GM18861 (cell line): ENCODE measurements at regions not wholly inside any gene's neighbourhood (a gene's known extent, or its start where the extent isn't known, plus 50 kb on each side); places are given as distances from the start of the nearest gene placed in this dataset.
A peak's percentile ranks its signal among the peaks of the same experiment; 100 is the strongest.

Source experiments
- ATAC-seq: cut with Tn5 transposase; IDR thresholded peaks from one replicate; pipeline ENCODE4 v1.9.1; 2021; ENCODE audit not compliant: unreplicated experiment

- ATAC-seq = no peak
These were observed 1518.1 kb upstream of the ZEB2 start for GRCh38 chr2:146038014-146038413.

GRCh38 chr2:146037334-146037870 lies 1517.5 kb upstream of the ZEB2 start:
- ATAC-seq = no peak

DNA sequence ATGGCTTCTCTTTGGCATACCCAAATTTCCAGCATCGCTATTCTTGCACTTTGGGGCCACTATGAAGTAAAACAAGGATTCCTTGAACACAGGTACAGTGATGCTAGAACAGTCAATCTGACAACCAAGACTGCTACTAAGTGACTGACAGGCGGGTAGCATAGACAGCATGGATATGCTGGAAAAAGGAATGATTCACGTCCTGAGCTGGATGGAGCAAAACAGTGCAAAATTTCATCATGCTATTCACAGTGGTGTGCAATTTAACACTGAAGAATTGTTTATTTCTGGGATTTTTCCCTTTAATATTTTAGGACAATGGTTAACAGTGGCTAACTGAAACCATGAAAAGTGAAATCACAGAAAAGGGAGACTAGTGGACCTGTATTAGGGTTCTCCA lies 1511.2 kb upstream of the ZEB2 start:
- ATAC-seq = no peak

- no peak for ATAC-seq
These were observed 1507.2 kb upstream of the ZEB2 start for GRCh38 chr2:146027156-146027555.

DNA sequence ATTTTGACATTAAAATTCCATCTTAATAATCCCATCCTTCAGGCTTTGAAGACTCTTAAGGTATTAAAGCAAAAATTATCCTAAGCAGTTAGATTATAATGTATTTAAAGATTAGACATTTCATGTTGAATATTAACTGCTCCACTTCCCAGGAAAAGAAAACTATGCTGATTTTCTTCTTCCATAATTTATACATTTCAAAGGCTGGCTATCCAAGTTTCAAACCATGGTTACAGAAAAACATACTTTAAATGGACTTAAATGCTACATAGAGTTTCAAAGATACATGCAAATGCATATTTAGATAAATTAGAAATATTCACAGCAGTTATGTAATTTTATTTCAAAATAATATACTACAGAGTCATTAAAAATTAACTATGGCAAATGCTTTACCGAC lies 1505.6 kb upstream of the ZEB2 start:
- ATAC-seq = no peak

- no peak for ATAC-seq
These were observed 1504.4 kb upstream of the ZEB2 start for GRCh38 chr2:146024212-146024743.

- ATAC-seq = no peak
These were observed 1484.5 kb upstream of the ZEB2 start for GRCh38 chr2:146004462-146004861.

- ATAC-seq = no peak
These were observed 1483.4 kb upstream of the ZEB2 start for GRCh38 chr2:146003337-146003736.

DNA sequence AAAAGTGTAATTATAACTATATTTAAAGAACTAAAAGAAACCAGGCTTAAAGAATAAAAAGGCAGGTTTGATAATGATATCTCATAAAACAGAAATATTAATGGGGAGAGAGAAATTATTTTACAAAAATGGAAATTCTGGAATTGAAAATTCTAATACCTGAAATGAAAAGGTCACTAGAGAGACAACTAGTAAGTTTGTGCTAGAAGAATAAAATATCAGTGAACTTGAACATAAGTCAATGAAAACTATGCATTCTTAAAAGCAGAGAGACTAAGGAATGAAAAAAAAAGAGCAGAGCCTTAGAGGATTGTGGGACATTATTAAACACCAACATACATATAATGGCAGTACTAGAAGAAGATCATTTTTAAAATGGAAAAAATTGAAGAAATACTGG lies 1475.0 kb upstream of the ZEB2 start:
- ATAC-seq = no peak

- ATAC-seq = no peak
These were observed 1472.7 kb upstream of the ZEB2 start for GRCh38 chr2:145992572-145992971.

DNA sequence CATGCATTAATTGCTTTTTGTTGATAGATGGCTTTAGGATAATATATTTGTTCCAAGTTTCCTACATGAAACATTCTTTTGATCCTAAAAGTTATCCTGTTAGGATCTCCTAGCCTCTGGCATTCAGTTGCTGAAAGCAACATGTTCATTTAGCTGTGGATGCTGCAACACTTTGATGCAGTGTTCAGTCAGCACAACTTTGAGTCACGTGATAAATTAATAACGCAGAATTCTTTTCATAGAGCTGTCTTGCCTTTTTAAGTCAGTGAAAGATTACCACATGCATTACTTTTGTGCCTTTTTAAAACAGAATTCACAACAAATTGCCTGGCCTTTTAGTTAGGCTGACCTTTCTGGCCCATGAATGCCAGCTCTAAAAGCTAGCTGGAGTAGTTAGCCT lies 1467.9 kb upstream of the ZEB2 start:
- no peak for ATAC-seq

DNA sequence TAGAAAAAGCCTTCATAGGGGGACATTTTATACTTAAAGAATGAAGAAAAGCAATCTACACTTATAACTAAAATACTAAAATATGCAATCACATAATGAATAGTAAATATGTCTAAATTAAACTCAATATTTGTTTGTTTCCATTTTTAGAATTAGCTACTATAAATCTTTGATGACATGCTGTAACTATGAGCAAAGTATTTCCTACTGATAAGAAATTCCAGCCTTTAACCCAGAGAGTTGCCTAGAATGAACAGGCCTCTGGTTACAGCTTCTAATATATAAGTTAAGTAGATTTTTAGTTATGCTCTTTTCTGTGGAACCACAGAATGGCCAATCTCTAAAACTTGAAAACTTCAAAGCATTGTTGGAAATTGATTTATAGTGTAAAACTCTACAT lies 1465.6 kb upstream of the ZEB2 start:
- ATAC-seq = no peak

DNA sequence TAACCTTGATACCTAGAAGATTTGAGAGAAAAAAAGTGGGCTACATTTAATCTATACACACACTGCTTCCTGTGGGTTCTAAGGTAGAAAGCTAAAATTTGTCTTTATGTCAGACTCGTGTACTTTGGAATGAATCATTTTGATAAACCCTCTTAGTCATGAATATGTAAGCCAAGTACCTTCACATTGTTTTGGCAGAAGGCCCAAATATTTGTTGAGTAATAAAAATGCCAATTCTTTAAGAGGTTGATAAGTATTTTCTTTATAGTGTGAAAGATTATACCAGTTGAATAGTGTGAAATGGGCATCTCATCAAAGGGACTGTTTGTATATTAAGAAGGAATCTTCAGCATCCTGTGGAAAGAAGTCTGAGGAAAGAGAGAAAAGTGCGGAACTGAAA lies 1464.7 kb upstream of the ZEB2 start:
- no peak for ATAC-seq

DNA sequence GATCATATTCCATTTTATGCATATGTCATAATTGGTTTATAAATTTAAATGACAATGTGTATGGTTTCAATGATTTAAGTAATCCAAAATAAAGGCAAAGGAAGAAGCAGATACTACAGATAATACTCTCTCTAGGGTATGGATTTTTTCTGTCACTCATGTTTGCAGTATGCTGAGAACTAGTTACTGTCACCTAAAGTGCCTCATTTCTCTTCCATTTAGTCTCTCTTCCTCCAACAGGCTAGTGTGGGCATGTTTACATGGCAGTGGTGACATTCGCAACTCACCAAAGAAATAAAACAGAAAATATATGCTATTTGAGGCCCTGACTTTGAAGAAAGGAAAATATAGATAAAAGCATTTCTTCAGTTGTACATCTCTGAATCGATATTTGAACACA lies 1460.4 kb upstream of the ZEB2 start:
- no peak for ATAC-seq

DNA sequence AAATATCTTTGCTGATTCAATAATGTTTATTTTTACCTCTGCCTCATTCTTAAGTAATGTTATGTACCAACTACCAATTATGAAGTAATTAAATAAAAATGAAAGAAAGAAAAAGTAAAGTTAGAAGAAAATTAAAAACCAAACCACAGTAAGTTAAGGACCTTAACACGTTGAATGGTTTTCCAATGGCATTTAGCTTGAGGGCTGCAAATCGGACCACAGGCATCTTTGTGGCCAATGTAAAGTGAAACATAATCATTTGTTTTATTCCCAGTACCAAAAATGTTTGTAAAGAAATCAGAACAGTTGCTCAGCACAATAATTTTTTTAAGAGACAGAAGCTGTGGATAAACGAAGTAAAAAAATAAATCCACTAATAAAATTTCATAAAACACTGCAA lies 1455.5 kb upstream of the ZEB2 start:
- no peak for ATAC-seq

DNA sequence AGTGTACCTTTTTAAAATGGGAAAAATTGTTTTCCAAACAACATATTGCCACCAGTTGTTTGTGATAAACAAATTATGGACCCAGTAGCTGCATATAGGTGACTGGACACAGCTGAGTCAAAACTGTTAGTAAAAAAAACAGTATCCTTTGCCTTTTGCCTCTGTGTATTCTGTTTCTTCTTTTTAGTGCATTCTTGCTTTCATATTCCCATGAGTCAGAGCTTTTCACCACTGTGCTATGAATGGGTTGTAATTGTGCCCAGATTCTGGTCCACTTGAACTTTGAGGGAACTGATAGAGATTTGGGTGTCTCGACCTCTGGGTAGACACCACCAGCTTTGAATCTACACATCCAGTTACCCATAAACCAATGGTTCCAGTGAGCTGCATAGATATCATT lies 1441.9 kb upstream of the ZEB2 start:
- ATAC-seq = no peak

- ATAC-seq = no peak
These were observed 1440.7 kb upstream of the ZEB2 start for GRCh38 chr2:145960479-145961163.

GRCh38 chr2:145958611-145959010 lies 1438.7 kb upstream of the ZEB2 start:
- ATAC-seq = no peak

DNA sequence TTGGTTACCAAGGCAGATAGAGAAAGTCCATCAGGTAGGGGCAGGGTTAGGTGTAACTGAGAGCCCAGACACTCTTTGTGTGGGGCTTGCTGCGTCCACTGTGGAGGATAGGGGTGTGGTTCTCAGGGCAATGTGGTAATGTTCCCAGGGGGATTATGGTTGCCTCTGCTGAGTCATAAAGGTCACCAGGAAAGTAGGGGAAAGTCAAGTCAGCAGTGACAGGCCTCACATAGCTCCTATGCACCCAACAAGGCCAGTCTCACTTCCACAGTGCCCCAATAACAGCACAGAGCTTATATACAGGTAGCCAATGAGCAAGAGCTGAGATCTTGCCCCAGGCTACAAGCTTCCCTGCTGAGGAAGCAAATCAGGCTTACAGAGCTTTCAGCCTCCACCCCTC lies 1438.0 kb upstream of the ZEB2 start:
- peak; percentile 49 for ATAC-seq

- no peak for ATAC-seq
These were observed 1420.0 kb upstream of the ZEB2 start for GRCh38 chr2:145939949-145940348.

GRCh38 chr2:145935016-145935415 lies 1415.1 kb upstream of the ZEB2 start:
- ATAC-seq = no peak

GRCh38 chr2:145931781-145932395 lies 1412.0 kb upstream of the ZEB2 start:
- no peak for ATAC-seq

DNA sequence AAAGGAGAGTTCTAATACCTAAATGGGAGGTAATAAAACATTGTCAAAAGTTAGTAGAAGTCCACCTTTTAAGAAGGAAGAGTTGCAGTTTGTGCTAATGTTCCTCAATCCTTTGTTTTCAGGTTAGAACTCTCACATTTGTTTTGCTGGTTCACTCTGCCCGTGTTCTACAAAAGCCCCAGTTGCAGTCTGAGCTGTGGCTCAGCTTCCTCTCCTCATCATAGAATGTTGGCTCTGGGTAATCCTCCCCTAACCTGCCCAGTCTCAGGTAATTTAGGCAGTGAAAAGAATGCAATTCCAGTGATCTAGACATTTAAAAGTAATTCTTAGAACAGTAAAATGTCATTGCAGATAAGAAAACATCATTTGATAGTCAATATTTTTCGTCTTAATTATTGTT lies 1410.4 kb upstream of the ZEB2 start:
- ATAC-seq = no peak
